Heart left ventricle (tissue), 13 donors: ENCODE measurements at regions not wholly inside any gene's neighbourhood (a gene's known extent, or its start where the extent isn't known, plus 50 kb on each side); places are given as distances from the start of the nearest gene placed in this dataset.

ENCODE experiments used
- CTCF ChIP-seq, 12 donors: fragments of 200-600 bp; sonication (generic) in 4 of 12; IDR thresholded peaks; one replicate each; pipeline versions ENCODE4 v1.5.0 to v1.8.0; 2018 to 2022; ENCODE audit warnings: antibody characterized with exemption in 12 of 12, mild to moderate bottlenecking in 5 of 12
- POLR2A ChIP-seq, 2 donors: fragments of 450-650 bp; IDR thresholded peaks; one replicate each; pipeline ENCODE4 v1.6.1; 2017; ENCODE audit warnings: antibody characterized with exemption in 2 of 2, mild to moderate bottlenecking in 2 of 2, moderate library complexity in 2 of 2
- donor health status: ischemic (EF 13 %, LVEDD 7.1; RV severe dilation, severe dysfunction).
- donor health status: DM: no; HTN: yes; CAD: no.
- donor health status: DM: no; HTN: no; CAD: no.
- donor health status: ischemic (EF 25% LVEDD 6.9; RV normal size, moderate dysfunction).
- donor health status: ischemic (EF 25% LVEDD 5.7; RV mildly dilated, moderate dysfunction).
- donor health status: ischemic (EF 35%, LVEDD 5.7; RV mildly dilated, moderate dysfunction).
- donor health status: nonischemic (EF 11% LVEDD 7.7; RV severe dilation, severe dysfunction).
- donor health status: DM: yes; HTN: yes; CAD: no.
- donor health status: PGD.
- donor health status: ischemic (EF 29% LVEDD 5.4; RV normal size, mild dysfunction).
- donor health status: nonischemic (EF 23%, LVEDD 6.1; RV moderate dilation, normal function).

- TF ChIP-seq CTCF (IDR thresholded peaks at IDR 0.05), result no peak
- TF ChIP-seq POLR2A (IDR thresholded peaks at IDR 0.05), result no peak
Observed at GRCh38 chr18:73088445-73088844, 220.7 kb upstream of the NETO1 start.
